GM23248 (cell line): ENCODE measurements at regions not wholly inside any gene's neighbourhood (a gene's known extent, or its start where the extent isn't known, plus 50 kb on each side); places are given as distances from the start of the nearest gene placed in this dataset.

Source experiments
- EZH2 ChIP-seq: fragments of 200-600 bp; sonication (generic); IDR thresholded peaks from 2 replicates; pipeline ENCODE4 v1.6.1; 2018; ENCODE audit warnings: antibody characterized with exemption, mild to moderate bottlenecking; ENCODE audit not compliant: insufficient read depth, poor library complexity, severe bottlenecking
- EZH2phosphoT487 ChIP-seq: fragments of 200-600 bp; sonication (generic); IDR thresholded peaks from 2 replicates; pipeline ENCODE4 v1.6.1; 2018; ENCODE audit warnings: antibody characterized with exemption, moderate library complexity, mild to moderate bottlenecking, low read depth; ENCODE audit not compliant: insufficient read depth

DNA sequence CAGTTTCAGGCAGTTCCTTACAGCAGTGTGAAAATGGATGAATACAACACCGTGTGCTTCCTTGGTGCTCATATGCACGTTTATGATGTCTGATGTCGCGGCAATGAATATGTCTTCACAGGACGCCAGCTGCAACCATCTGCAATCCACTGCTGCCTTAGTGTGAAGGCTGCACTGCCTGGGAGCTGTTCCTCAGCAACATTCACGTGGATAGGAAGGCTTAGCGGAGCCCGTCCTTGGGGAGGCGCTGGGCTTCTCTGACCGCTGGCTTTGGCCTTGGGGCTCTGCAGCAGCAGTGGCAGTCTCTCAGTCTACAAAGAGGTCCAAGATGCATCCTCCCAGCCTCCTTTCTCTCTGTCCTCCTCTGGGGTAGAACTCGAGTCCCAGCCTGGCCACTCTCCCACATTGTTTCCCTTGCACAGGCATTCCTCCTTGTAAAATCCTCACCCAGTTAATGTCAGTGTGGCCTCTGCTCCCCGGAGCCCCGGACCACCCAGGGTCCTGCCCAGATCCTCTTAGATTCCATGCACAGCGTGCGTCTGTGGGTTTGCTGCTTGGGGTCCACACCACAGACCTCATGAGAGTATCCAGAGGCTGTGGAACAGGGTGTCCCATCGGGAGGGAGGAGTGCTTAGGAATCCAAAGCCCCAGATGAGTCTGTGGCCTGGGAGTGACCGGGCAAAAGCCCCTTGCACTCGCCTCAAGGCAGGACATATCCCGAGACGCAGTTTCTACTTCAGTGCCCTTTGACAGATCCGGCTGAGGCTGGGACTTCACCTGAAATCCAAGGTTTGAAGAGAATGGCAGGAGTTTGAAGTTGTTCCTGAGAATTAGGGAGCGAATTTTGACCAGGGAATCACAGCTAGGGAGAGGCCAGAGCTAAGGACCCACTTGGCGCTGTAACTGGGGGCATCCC, 181.3 kb downstream of the THBS2 start:
- no peak for TF ChIP-seq EZH2
- no peak for TF ChIP-seq EZH2phosphoT487
